Peyer's patch (tissue), 4 donors: ENCODE measurements at regions not wholly inside any gene's neighbourhood (a gene's known extent, or its start where the extent isn't known, plus 50 kb on each side); places are given as distances from the start of the nearest gene placed in this dataset.

Source experiments
- POLR2A ChIP-seq, 2 donors: fragments of 450-650 bp; IDR thresholded peaks; one replicate each; pipeline ENCODE4 v1.5.1; 2017; ENCODE audit warnings: antibody characterized with exemption in 2 of 2, mild to moderate bottlenecking in 2 of 2, moderate library complexity in 2 of 2
- TF ChIP-seq, protein P1 (sequence below), 6 experiments: fragments of 450-650 bp in 4 of 6; fragments of 200-600 bp in 2 of 6; sonication (generic) in 1 of 6; IDR thresholded peaks; one replicate each; pipeline ENCODE4 v1.5.1; 2017 to 2019; ENCODE audit warnings: antibody characterized with exemption in 6 of 6, mild to moderate bottlenecking in 3 of 6, moderate library complexity in 1 of 6

GRCh38 chr6:19964115-19964514, 126.9 kb downstream of the ID4 start:
- TF ChIP-seq, protein P1, sequence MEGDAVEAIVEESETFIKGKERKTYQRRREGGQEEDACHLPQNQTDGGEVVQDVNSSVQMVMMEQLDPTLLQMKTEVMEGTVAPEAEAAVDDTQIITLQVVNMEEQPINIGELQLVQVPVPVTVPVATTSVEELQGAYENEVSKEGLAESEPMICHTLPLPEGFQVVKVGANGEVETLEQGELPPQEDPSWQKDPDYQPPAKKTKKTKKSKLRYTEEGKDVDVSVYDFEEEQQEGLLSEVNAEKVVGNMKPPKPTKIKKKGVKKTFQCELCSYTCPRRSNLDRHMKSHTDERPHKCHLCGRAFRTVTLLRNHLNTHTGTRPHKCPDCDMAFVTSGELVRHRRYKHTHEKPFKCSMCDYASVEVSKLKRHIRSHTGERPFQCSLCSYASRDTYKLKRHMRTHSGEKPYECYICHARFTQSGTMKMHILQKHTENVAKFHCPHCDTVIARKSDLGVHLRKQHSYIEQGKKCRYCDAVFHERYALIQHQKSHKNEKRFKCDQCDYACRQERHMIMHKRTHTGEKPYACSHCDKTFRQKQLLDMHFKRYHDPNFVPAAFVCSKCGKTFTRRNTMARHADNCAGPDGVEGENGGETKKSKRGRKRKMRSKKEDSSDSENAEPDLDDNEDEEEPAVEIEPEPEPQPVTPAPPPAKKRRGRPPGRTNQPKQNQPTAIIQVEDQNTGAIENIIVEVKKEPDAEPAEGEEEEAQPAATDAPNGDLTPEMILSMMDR (IDR thresholded peaks at IDR 0.05), result no peak
- TF ChIP-seq POLR2A (IDR thresholded peaks at IDR 0.05), result no peak
